ENCODE measurements at regions not wholly inside any gene's neighbourhood (a gene's known extent, or its start where the extent isn't known, plus 50 kb on each side); places are given as distances from the start of the nearest gene placed in this dataset.
"Not testable (repeated sequence)": the region's sequence is repeated elsewhere in the genome, so short reads cannot be mapped to it uniquely, and the experiment has no call there.

DNA sequence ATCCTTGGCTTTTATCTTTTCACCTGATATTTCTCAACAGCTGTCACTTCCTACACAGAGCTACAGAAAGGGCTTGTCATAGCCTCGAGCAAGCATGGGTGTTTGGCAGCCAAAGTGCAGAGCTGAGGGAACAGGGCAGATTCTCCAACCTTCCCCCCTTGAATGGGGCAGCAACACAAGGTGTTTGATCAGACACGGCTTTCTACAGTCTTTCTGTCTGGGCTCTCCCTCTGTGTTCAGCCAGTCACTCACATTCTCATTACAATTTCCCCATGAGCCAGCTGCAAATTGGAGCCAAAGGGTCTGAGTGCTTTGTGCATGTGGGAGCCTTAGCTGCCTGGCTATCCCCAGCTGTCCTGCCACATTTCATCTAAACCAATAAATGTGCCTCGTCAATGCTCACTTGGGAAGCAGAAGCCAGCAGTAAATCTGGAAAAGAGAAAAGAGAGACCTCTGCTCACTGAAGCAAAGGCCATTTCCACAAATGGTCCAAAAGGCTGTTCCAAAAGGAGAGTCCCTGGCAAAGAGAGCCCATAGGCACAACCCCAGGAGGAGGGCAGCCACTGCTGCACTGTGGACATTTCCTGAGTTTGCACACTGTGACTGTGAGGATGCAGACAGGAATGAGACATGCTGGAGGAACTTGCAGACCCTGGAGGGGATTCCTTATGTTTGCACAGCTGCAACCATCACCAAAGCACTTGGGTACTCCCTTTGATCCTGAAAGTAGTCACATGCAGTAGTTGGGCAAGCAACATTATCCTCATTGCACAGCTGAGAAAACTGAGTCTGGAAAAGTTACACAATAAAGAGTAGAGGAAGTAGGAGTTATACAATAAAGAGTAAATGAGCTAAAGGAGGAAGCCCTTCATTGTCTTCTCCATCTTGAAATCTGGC is 186.8 kb downstream of the FAM181B start:
- in situ Hi-C loops (cut with MboI; ENCODE audit: low pct_unique_long_range_greater_than_20kb, low sequenced_read_pairs), result no loop called here
- DNase-seq, result no peak

DNA sequence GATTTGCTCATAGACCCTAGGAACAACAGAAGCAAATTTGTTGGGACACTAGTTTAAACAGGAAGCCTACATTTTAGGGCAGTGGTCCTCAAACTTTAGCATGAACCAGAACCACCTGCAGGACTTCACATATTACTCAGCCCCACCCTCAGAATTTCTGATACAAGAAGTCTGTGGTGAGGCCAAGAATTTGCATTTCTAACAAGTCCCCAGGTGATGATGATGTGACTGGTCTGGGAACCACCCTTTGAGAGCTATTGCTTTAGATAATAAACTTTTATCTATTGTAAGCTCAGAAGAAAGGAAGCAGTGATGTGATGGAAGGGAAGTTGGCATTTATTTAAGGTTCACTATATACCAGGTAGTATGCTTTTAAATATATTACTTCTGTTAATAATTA is 194.0 kb downstream of the FAM181B start:
- in situ Hi-C loops (cut with MboI; ENCODE audit: low pct_unique_long_range_greater_than_20kb, low sequenced_read_pairs), result no loop called here
- no peak for DNase-seq

DNA sequence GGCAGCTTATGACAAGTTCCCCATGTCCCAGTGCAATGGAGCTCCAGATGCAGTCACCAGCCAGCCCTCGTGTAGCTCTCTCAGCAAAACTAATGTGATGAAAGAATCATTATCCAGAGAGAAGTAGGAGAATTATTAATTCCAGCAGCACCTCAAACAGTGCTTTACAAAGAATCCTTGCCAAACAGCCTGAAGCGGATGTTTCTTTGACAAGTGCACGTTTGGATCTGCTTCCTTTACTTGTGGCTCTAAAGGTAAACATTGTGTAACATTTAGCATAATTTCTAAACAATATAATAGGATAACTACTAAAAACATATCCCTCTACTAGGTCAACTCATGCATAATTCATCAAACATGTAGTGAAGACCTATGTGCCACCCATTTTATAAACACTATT is 197.0 kb downstream of the FAM181B start:
- in situ Hi-C loops (cut with MboI; ENCODE audit: low pct_unique_long_range_greater_than_20kb, low sequenced_read_pairs), result no loop called here
- DNase-seq, result no peak

DNA sequence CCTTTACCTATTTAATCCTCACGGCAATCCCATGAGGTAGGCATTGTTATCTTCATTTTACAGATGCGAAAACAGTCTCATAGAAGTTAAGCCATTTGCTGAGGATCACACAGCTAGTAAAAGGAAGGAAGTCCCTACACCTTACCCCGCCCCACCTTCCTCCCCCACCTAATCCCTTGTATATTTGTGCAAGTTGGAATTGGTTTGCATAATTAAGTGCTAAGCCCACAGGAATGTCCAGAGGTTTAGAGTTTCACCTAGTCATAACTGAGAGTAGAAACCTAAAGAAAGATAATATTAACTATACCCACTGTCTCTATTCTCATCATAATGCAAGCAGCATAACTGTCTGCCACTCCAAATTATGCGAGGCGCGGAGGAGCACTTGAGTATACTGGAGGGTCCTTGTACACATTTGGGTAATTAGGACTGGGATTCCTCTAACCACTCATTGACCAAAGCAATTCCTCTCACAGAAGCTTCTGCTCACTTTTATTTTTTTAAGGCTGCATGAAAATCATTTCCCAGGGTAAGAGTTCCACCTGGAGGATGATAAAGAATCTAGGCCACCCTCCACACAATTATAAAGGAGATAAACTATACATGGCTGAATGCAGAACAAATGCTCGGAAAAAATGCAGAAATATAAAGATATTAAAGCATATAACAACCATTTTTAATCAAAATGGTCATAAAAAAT is 199.9 kb downstream of the FAM181B start:
- in situ Hi-C loops (cut with MboI; ENCODE audit: low pct_unique_long_range_greater_than_20kb, low sequenced_read_pairs), result no loop called here
- DNase-seq, result no peak

DNA sequence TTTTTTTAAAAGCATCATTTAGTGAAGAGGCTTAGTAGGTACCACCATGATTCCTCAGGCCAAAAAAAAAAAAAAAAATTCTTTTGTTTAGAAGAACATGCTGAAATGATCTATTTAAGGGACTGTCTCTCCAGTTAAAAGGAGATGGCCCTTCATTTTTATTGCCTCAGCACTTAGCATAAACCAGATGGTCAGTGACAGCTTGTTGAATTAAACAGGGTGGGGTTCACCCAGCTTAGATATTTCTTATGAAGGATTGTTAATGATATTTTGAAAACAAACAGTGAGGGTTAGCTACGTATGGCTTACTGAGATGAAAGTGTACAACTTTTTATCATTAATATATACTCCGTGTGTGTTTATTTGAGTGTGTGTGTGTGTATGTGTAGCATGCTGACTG is 203.7 kb downstream of the FAM181B start:
- DNase-seq, result no peak
- in situ Hi-C loops (cut with MboI; ENCODE audit: low pct_unique_long_range_greater_than_20kb, low sequenced_read_pairs), result no loop called here

DNA sequence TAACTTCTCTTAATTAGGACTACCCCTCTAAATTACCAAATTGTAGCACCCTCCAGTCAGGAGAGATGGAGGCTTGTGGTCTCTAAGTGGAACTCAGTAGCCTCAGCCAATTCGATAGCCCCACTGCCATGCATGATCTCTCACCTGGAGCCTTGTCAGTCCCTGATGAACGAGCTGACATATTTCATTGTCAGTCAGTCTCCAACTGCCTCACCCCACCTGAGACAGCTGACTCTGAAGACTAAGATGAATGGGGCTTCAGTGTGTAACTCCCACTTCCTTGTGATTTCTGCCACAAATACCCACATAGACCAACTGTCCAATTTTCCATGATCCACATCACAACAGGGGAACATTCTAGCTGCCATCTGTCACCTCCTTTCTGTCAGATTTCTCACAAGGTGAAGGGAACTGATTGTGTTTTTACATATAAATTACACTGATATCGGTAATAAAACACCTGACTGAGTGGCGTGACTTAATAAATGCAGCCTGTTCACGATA is 206.5 kb downstream of the FAM181B start:
- DNase-seq, result no peak
- in situ Hi-C loops (cut with MboI; ENCODE audit: low pct_unique_long_range_greater_than_20kb, low sequenced_read_pairs), result no loop called here

DNA sequence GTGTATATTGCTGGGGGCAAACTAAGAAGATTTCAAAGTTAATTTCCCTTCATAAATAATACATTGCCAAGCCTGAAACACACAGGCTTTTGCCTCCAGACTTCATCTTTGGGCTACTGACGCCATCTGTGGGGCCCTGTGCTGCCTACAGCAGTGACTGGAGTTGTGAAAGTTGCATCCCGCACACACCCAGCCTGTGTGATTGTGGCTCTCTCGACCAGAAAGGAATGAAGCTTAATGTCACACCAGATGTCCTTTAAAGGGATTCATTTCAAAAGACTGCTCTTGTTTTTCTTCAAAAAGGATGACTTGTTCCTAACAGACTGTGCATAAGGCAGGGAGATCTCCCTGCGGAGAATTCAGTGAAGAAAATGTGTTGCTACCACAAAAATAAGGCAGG is 210.5 kb downstream of the FAM181B start:
- no peak for DNase-seq
- in situ Hi-C loops (cut with MboI; ENCODE audit: low pct_unique_long_range_greater_than_20kb, low sequenced_read_pairs), result no loop called here

DNA sequence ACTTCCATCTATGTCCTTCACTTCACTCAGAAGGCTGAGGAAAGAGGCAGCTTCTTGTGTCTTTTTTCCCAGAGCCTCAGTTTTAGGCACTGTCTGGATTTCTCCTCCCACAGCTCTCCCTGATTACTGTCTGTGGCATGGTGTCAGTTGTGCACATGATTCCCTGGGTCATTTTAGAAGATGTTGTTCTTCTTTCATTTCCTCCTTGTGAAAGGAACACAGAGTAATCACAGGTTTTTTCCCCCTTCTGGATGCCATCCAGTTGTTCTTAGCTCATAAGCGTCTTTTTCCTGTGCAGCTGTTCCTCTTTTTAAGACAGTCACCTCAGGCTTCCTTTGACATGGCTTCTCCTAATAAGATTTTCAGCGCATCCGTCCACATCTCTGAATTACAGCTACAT is 212.2 kb downstream of the FAM181B start:
- in situ Hi-C loops (cut with MboI; ENCODE audit: low pct_unique_long_range_greater_than_20kb, low sequenced_read_pairs), result no loop called here
- peak; percentile 19 for DNase-seq

DNA sequence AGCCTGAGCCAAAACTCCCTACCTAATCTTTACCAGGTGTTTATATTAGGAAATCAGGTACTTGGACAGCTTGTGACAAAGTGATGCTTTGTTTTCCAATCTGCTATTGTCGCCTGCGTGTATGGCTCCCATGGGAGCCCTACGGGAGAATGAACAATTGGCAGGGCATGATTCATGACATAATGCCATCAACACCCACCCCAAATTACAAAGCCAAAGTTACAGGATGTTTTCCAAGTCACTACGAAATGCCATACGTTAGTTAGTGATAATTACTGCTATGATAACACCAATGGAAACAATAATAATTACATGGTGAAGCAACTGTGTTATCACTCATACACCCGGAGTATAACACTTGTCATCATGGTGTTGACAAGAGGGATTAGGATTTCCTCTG is 226.4 kb downstream of the FAM181B start:
- DNase-seq, result no peak
- in situ Hi-C loops (cut with MboI; ENCODE audit: low pct_unique_long_range_greater_than_20kb, low sequenced_read_pairs), result no loop called here

DNA sequence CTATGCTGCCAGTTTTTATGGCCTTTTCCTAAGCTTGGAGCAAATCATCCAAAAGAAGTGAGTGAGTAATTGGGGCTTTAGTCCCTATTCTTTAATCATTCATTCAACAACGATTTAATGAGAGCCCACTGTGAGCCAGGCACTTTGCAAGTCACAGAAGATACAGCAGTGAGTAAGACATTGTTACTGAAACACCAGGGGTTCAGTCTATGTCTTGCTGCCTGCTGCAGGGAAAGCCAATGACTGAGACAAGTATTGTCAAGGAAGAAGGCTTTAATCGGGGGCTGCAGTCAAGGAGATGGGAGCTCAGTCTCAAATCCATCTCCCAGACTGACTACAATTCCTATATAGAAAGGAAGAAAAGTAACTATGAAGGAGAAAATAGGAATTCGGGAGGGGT is 228.3 kb downstream of the FAM181B start:
- DNase-seq, result no peak
- in situ Hi-C loops (cut with MboI; ENCODE audit: low pct_unique_long_range_greater_than_20kb, low sequenced_read_pairs), result no loop called here

DNA sequence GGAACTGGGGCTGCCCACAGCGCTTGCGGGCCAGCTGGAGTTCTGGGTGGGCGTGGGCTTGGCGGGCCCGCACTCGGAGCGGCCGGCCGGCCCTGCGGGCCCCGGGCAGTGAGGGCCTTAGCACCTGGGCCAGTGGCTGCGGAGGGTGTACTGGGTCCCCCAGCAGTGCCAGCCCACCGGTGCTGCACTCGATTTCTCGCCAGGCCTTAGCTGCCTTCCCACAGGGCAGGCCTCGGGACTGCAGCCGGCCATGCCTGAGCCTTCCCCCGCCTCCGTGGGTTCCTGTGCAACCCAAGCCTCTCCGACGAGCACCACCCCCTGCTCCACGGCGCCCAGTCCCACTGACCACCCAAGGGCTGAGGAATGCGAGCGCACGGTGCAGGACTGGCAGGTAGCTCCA is 232.5 kb downstream of the FAM181B start:
- in situ Hi-C loops (cut with MboI; ENCODE audit: low pct_unique_long_range_greater_than_20kb, low sequenced_read_pairs), result not testable (repeated sequence)

DNA sequence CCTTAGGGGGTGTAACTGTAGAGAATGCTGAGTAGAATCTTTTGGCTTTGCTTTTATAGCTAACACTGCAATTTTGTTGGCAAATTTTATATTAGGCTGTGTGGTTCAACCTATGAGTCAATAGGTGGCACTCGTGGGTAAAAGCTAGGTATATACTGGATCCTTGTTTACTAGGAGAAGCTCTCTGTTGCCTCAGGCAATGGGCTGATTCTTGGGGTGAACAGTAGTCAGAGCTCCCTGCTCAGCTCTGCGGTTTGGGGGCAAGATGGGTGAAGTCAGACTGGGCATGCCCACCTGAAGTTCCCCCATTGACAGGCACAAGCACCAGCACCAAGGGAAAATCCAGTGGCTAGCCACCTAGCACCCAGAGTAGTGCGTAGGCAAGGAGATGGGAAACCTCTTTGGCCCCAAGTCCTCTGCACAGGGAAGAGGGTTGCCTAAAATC is 238.7 kb downstream of the FAM181B start:
- DNase-seq, result peak; percentile 1
- in situ Hi-C loops (cut with MboI; ENCODE audit: low pct_unique_long_range_greater_than_20kb, low sequenced_read_pairs), result no loop called here

More for the DNA sequence above, 232.5 kb downstream of the FAM181B start:
- not testable (repeated sequence) for DNase-seq

DNA sequence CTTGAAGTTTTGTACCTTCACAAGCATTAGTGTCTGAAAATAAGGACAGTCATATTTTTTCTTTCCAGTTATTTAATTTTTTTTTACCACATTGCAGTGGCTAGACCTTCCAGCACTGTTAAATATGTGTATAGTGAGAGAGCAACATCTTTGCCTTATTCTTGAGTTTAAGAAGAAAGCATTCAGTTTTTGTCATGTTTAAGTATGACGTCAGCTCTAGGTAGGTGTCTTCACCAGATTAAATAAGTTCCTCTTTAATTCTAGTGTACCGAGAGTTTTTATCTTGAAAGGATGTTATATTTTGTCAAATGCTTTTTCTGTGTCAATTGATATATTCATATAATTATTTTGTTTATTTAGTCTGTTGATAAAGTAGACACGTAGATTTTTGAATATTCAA is 258.8 kb downstream of the FAM181B start:
- no peak for DNase-seq
- in situ Hi-C loops (cut with MboI; ENCODE audit: low pct_unique_long_range_greater_than_20kb, low sequenced_read_pairs), result no loop called here

DNA sequence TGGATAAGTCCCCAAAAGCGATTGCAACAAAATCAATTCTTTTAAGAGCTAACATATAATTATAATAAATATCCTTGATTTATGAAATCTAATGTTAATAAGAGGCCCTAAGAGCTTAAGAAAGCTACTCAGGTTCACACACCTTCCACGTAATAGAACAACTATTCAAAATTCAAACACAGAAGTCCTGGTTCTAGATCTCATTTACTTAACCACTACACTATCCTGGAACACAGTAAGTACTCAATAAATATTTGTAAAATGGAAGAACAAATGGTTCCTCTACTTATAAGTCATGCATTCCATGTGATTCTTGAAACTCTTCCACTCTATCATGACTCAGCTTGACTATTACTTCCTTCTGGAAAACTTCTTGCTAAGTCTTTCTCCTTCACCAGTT is 268.2 kb downstream of the FAM181B start:
- in situ Hi-C loops (cut with MboI; ENCODE audit: low pct_unique_long_range_greater_than_20kb, low sequenced_read_pairs), result no loop called here
- DNase-seq, result no peak

DNA sequence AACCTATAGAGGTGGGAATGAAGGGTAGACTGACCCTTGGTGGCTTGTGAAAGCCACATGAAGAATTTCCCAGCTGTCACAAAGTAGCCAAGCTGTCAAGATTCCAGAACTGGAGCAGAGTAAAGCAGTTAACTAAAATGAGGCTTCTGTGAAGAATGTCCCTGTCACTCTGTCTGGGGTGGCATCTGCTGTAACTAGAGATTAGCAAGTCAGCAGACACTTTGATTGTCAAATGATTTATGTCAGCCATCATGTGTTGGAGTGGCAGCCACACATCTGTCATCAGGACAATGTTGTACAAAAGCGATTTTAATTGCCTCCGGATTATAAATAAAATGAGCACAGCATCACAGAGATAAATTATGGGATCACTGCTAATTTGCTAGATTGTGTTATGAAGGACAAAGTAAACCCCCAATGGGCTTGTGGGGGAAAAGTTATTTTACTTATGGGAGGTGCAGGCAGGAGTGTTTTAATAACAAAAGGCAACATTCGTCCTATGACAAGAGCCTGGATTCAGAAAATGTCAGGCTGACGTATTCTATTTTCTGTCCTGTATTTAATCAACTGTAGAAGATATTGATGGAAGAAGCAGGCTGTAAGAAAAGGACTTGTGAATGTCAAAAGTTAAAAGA is 270.9 kb downstream of the FAM181B start:
- in situ Hi-C loops (cut with MboI; ENCODE audit: low pct_unique_long_range_greater_than_20kb, low sequenced_read_pairs), result no loop called here
- DNase-seq, result no peak

DNA sequence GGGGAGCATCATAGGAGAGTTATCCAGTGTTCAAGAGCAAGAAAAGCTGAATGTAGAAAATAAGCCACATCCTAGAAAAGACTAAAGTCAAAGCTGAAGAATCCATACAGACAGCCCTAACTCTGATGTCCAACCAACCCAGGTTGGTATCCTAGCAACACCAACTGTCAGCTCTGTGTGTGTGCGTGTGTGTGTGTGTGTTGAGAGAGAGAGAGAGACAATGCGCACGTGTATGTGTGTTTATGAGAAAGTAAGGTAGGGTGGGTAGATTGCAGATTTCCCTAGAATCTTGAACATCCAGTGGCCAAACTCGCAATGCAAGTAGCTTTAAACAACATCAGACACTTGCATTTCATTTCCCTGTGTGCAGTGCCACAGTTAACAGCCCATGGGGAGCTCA is 274.9 kb downstream of the FAM181B start:
- in situ Hi-C loops (cut with MboI; ENCODE audit: low pct_unique_long_range_greater_than_20kb, low sequenced_read_pairs), result no loop called here
- no peak for DNase-seq

DNA sequence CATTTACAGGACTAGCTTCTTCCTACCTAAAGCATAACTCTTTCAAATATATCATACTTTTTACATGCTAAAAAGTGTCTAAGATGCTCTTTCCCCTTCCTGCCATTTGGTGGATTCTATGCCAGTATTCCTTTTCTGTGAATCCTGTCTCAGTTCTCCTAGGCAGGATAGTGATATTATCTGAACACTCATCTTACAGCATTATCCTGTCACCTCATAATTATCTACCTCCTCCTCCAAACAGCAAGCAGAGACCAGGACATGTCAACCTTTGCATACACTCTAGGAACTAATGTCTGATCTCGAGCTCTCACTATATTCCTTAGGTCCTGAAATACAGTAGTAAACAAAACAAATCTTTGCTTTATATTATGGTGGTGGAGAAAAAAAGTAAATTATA is 275.5 kb downstream of the FAM181B start:
- DNase-seq, result no peak
- in situ Hi-C loops (cut with MboI; ENCODE audit: low pct_unique_long_range_greater_than_20kb, low sequenced_read_pairs), result no loop called here

DNA sequence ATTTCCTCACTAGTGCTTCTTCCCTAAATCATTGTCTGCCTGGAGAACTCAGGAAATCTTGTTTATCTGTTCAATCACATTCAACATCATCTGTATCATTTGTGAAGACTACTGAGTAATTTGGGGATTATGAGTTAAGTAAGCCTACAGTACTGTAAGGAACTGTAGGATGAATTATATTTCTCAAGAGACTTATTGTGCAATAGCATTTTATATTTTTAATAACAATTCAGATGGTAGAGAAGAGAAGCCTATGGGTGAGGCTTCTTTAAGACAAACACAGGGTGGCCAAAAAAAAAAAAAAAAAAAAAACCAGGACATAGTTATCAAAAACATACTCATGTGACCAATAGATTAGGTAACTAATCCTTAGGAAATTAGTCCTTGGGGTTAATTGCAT is 282.7 kb downstream of the FAM181B start:
- in situ Hi-C loops (cut with MboI; ENCODE audit: low pct_unique_long_range_greater_than_20kb, low sequenced_read_pairs), result no loop called here
- DNase-seq, result no peak

DNA sequence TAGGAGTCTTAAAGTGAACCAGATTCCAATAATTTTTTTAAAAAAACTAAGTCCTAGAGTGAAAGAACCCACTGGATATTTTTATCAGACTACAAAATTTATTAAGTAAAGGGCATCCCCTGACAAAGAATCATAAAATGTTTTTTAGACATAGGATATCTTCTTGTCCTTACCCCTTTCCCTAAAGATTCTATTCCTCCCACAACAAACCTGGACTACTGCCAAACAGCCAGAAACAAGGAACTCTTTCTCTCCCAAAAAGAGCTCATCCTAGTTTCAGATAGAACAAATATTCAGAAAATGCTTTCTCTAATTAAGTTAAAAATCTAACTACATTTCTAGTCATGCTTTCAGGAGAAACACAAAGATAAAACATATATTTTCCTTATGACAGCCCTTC is 327.1 kb downstream of the FAM181B start:
- in situ Hi-C loops (cut with MboI; ENCODE audit: low pct_unique_long_range_greater_than_20kb, low sequenced_read_pairs), result no loop called here
- no peak for DNase-seq

DNA sequence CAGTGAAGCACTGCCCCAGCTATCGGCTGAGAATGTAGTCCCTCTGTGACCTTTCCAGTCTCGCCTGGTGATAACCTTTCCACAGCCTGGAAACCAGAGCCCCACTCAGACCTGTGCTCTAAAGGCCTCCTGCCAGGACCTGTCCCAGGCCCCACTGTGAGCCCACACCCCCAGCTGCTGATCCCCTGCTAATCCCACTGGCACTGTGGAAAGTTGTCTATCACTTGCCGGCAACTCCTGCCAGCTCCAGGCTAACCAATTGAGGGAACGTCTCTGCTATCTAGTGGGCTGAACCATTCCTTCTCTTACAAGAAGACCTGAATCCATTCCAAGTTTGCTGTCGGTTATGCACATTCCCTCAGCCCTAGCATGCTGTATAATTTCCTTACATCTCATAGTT is 328.2 kb downstream of the FAM181B start:
- in situ Hi-C loops (cut with MboI; ENCODE audit: low pct_unique_long_range_greater_than_20kb, low sequenced_read_pairs), result no loop called here
- DNase-seq, result no peak
